Fibroblast of lung (primary cell): ENCODE measurements at regions not wholly inside any gene's neighbourhood (a gene's known extent, or its start where the extent isn't known, plus 50 kb on each side); places are given as distances from the start of the nearest gene placed in this dataset.

Experiments
- EZH2 ChIP-seq: IDR thresholded peaks from 2 replicates; pipeline ENCODE4 v1.5.1; 2012; ENCODE audit warnings: low read length, control low read depth, mild to moderate bottlenecking; ENCODE audit errors: missing control alignments
- TF ChIP-seq, protein P1 (sequence below), 2 donors: IDR thresholded peaks in 1 of 2; conservative IDR thresholded peaks in 1 of 2; 1 replicate in 1 of 2; 2 replicates in 1 of 2; pipeline ENCODE4 v1.5.1; 2011 to 2012; ENCODE audit warnings: low read length in 2 of 2, control low read depth in 1 of 2, inconsistent platforms in 1 of 2, low read depth in 1 of 2, mild to moderate bottlenecking in 1 of 2

DNA sequence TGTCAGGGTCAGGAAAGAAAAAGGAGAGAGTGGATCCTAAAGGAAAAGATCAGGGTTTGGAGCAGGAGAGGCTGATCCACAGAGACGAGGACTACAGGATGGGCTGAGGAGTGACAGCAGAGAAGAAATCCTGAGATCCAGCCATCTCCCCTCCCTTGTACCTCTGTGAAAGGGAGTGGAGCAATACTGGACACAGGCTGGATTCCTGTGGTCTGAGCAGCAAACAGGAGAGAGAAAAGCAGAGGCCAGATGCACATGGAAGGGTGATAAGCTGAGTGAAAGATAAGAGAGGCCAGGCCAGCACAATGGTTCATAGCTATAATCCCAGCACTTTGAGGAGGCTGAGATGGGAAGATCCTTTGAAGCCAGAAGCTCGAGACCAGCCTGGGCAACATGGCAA, 472.1 kb upstream of the TSHZ3 start:
- TF ChIP-seq, protein P1, sequence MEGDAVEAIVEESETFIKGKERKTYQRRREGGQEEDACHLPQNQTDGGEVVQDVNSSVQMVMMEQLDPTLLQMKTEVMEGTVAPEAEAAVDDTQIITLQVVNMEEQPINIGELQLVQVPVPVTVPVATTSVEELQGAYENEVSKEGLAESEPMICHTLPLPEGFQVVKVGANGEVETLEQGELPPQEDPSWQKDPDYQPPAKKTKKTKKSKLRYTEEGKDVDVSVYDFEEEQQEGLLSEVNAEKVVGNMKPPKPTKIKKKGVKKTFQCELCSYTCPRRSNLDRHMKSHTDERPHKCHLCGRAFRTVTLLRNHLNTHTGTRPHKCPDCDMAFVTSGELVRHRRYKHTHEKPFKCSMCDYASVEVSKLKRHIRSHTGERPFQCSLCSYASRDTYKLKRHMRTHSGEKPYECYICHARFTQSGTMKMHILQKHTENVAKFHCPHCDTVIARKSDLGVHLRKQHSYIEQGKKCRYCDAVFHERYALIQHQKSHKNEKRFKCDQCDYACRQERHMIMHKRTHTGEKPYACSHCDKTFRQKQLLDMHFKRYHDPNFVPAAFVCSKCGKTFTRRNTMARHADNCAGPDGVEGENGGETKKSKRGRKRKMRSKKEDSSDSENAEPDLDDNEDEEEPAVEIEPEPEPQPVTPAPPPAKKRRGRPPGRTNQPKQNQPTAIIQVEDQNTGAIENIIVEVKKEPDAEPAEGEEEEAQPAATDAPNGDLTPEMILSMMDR (conservative IDR thresholded peaks at IDR 0.05 in 1 of 2, IDR thresholded peaks at IDR 0.05 in 1 of 2; ENCODE audit: low read depth in 1 of 2, low read length in 2 of 2), result no peak
- no peak for TF ChIP-seq EZH2
